Lung (tissue), 11 donors: ENCODE measurements at regions not wholly inside any gene's neighbourhood (a gene's known extent, or its start where the extent isn't known, plus 50 kb on each side); places are given as distances from the start of the nearest gene placed in this dataset.

Experiments
- ATAC-seq: fragments of 200-7000 bp; cut with Tn5 transposase; one replicate; pipeline ENCODE4 v1.9.1; 2020; ENCODE audit warnings: moderate number of reproducible peaks; ENCODE audit not compliant: insufficient read depth, low FRiP score
- DNase-seq, 3 donors: peaks; one replicate each; pipeline ENCODE4 v3.0.0-alpha.2; 2013 to 2017
- H3K27ac ChIP-seq, 2 donors: one replicate each; pipeline ENCODE4 v1.5.1; 2013; ENCODE audit warnings: mild to moderate bottlenecking in 2 of 2, moderate library complexity in 2 of 2, control low read depth in 1 of 2, inconsistent platforms in 1 of 2, low read depth in 1 of 2, low read length in 1 of 2
- H3K27me3 ChIP-seq, 3 donors: one replicate each; pipeline ENCODE4 v1.5.1; 2013; ENCODE audit warnings: low read length in 2 of 3; ENCODE audit not compliant: control insufficient read depth in 3 of 3, insufficient read depth in 3 of 3
- H3K36me3 ChIP-seq, 4 donors: one replicate each; pipeline ENCODE4 v1.5.1; 2013; ENCODE audit warnings: low read length in 4 of 4, mild to moderate bottlenecking in 1 of 4, moderate library complexity in 1 of 4; ENCODE audit not compliant: control insufficient read depth in 4 of 4, insufficient read depth in 4 of 4
- H3K4me1 ChIP-seq, 5 donors: one replicate each; pipeline ENCODE4 v1.5.1; 2013; ENCODE audit warnings: low read length in 5 of 5, mild to moderate bottlenecking in 2 of 5, moderate library complexity in 1 of 5; ENCODE audit not compliant: control insufficient read depth in 5 of 5, insufficient read depth in 5 of 5
- H3K4me3 ChIP-seq: one replicate; pipeline ENCODE4 v1.5.1; 2013; ENCODE audit warnings: mild to moderate bottlenecking, control low read depth, moderate library complexity
- H3K9ac ChIP-seq, 2 donors: one replicate each; pipeline ENCODE4 v1.5.1; 2013; ENCODE audit warnings: low read length in 2 of 2, control low read depth in 1 of 2; ENCODE audit not compliant: insufficient read depth in 1 of 2
- H3K9me3 ChIP-seq, 4 donors: one replicate each; pipeline ENCODE4 v1.5.1; 2013; ENCODE audit warnings: low read length in 3 of 4, mild to moderate bottlenecking in 1 of 4, moderate library complexity in 1 of 4; ENCODE audit not compliant: control insufficient read depth in 4 of 4, insufficient read depth in 3 of 4
- CTCF ChIP-seq: IDR thresholded peaks from 2 replicates; pipeline ENCODE4 v1.5.1; 2012; ENCODE audit warnings: mild to moderate bottlenecking; ENCODE audit errors: control extremely low read depth, extremely low read depth
- WGBS, 2 donors: extraction: QIAGEN DNeasy Blood & Tissue Kit; methylation state at CpG; one replicate each; pipeline ENCODE4 v1.1.7; 2013; 5-methylcytosine and 5-hydroxymethylcytosine counted together
- donor health status: control.
- donor health status: control.
- donor health status: Bipolar disorder and iron deficiency.
- donor health status: healthy.
- donor health status: DM: yes; HTN: yes; CAD: no.

GRCh38 chr16:85988723-85989313, 89.9 kb downstream of the IRF8 start:
- WGBS, 2 donors: 66% methylated on average over 13 of the region's 13 CpGs
- DNase-seq: no peak
- H3K27ac ChIP-seq: no peak overlapping the region

GRCh38 chr16:85989376-85989775, 90.4 kb downstream of the IRF8 start:
- 89 to 92% methylated on average over 5 of the region's 5 CpGs for WGBS, 2 donors
- peaks cover 0 to 5% (median 0%) of the 10 kb centered on the region in 5 donors for H3K4me1 ChIP-seq
- no peaks in the 10 kb centered on the region for H3K27me3 ChIP-seq
- ATAC-seq: no peak
- no peak for DNase-seq
- H3K4me3 ChIP-seq: no peak overlapping the region
- no peak overlapping the region for H3K9ac ChIP-seq
- H3K9me3 ChIP-seq: no peaks in the 10 kb centered on the region
- H3K27ac ChIP-seq: no peak overlapping the region
- H3K36me3 ChIP-seq: no peaks in the 10 kb centered on the region
- TF ChIP-seq CTCF: no peak

More at GRCh38 chr16:85988723-85989313, 89.9 kb downstream of the IRF8 start:
- Histone ChIP-seq H3K9me3 (peaks cover 0 to 2% (median 0%) of the 10 kb centered on the region in 4 donors), H3K4me3 (no peak overlapping the region), H3K36me3 (no peaks in the 10 kb centered on the region), H3K4me1 (peaks cover 0 to 5% (median 0%) of the 10 kb centered on the region in 5 donors), H3K9ac (no peak overlapping the region), H3K27me3 (no peaks in the 10 kb centered on the region)
- TF ChIP-seq CTCF: no peak
- no peak for ATAC-seq

- no peak for ATAC-seq
- H3K9me3 ChIP-seq: no peaks in the 10 kb centered on the region
- WGBS, 2 donors: 73 to 86% methylated on average over 15 of the region's 15 CpGs
- H3K4me1 ChIP-seq: peaks cover 0 to 5% (median 0%) of the 10 kb centered on the region in 5 donors
- no peak overlapping the region for H3K27ac ChIP-seq
- no peak overlapping the region for H3K9ac ChIP-seq
- DNase-seq: no peak
- TF ChIP-seq CTCF: no peak
- H3K27me3 ChIP-seq: no peaks in the 10 kb centered on the region
- no peak overlapping the region for H3K4me3 ChIP-seq
- no peaks in the 10 kb centered on the region for H3K36me3 ChIP-seq
Observed at GRCh38 chr16:85989863-85990643, 91.1 kb downstream of the IRF8 start.
